ENCODE measurements at regions not wholly inside any gene's neighbourhood (a gene's known extent, or its start where the extent isn't known, plus 50 kb on each side); places are given as distances from the start of the nearest gene placed in this dataset.

DNA sequence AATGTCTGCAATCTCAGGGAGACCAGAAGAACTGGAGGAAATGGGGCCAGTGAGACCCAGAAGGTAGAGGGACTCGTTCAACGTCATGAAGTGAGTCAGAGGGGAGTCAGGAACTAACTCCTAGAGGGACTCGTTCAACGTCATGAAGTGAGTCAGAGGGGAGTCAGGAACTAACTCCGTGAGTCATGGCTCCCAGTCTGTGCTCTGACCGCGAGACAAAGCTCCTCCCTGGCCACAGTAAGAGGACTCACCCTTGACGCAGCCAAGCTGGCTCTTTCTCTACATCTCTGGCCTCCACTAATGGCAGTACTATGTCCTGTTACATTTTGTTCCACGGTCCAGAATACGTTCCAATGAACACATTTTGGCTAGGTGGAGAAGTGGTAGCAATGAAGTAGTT is 902.5 kb downstream of the KCNJ2 start (continued):
- TF ChIP-seq, protein P1, sequence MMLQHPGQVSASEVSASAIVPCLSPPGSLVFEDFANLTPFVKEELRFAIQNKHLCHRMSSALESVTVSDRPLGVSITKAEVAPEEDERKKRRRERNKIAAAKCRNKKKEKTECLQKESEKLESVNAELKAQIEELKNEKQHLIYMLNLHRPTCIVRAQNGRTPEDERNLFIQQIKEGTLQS (CRISPR knock-in tag; conservative IDR thresholded peaks at IDR 0.05) = no peak
- TF ChIP-seq, protein P2, sequence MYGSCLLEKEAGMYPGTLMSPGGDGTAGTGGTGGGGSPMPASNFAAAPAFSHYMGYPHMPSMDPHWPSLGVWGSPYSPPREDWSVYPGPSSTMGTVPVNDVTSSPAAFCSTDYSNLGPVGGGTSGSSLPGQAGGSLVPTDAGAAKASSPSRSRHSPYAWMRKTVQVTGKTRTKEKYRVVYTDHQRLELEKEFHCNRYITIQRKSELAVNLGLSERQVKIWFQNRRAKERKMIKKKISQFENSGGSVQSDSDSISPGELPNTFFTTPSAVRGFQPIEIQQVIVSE (CRISPR knock-in tag; IDR thresholded peaks at IDR 0.05; ENCODE audit: borderline replicate concordance) = no peak
- TF ChIP-seq, protein P3, sequence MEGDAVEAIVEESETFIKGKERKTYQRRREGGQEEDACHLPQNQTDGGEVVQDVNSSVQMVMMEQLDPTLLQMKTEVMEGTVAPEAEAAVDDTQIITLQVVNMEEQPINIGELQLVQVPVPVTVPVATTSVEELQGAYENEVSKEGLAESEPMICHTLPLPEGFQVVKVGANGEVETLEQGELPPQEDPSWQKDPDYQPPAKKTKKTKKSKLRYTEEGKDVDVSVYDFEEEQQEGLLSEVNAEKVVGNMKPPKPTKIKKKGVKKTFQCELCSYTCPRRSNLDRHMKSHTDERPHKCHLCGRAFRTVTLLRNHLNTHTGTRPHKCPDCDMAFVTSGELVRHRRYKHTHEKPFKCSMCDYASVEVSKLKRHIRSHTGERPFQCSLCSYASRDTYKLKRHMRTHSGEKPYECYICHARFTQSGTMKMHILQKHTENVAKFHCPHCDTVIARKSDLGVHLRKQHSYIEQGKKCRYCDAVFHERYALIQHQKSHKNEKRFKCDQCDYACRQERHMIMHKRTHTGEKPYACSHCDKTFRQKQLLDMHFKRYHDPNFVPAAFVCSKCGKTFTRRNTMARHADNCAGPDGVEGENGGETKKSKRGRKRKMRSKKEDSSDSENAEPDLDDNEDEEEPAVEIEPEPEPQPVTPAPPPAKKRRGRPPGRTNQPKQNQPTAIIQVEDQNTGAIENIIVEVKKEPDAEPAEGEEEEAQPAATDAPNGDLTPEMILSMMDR (IDR thresholded peaks at IDR 0.05) = no peak
- TF ChIP-seq ZBTB21 (CRISPR knock-in tag; IDR thresholded peaks at IDR 0.05; ENCODE audit: borderline replicate concordance) = no peak
- TF ChIP-seq ESRRA (CRISPR knock-in tag; IDR thresholded peaks at IDR 0.05; ENCODE audit: borderline replicate concordance) = no peak
- TF ChIP-seq, protein P4, sequence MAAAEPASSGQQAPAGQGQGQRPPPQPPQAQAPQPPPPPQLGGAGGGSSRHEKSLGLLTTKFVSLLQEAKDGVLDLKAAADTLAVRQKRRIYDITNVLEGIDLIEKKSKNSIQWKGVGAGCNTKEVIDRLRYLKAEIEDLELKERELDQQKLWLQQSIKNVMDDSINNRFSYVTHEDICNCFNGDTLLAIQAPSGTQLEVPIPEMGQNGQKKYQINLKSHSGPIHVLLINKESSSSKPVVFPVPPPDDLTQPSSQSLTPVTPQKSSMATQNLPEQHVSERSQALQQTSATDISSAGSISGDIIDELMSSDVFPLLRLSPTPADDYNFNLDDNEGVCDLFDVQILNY (CRISPR knock-in tag; IDR thresholded peaks at IDR 0.05) = no peak
- no peak for TF ChIP-seq OVOL2 (CRISPR knock-in tag; IDR thresholded peaks at IDR 0.05; ENCODE audit: borderline replicate concordance)
- TF ChIP-seq, protein P5, sequence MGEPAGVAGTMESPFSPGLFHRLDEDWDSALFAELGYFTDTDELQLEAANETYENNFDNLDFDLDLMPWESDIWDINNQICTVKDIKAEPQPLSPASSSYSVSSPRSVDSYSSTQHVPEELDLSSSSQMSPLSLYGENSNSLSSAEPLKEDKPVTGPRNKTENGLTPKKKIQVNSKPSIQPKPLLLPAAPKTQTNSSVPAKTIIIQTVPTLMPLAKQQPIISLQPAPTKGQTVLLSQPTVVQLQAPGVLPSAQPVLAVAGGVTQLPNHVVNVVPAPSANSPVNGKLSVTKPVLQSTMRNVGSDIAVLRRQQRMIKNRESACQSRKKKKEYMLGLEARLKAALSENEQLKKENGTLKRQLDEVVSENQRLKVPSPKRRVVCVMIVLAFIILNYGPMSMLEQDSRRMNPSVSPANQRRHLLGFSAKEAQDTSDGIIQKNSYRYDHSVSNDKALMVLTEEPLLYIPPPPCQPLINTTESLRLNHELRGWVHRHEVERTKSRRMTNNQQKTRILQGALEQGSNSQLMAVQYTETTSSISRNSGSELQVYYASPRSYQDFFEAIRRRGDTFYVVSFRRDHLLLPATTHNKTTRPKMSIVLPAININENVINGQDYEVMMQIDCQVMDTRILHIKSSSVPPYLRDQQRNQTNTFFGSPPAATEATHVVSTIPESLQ (CRISPR knock-in tag; IDR thresholded peaks at IDR 0.05) = no peak
- TF ChIP-seq, protein P6, sequence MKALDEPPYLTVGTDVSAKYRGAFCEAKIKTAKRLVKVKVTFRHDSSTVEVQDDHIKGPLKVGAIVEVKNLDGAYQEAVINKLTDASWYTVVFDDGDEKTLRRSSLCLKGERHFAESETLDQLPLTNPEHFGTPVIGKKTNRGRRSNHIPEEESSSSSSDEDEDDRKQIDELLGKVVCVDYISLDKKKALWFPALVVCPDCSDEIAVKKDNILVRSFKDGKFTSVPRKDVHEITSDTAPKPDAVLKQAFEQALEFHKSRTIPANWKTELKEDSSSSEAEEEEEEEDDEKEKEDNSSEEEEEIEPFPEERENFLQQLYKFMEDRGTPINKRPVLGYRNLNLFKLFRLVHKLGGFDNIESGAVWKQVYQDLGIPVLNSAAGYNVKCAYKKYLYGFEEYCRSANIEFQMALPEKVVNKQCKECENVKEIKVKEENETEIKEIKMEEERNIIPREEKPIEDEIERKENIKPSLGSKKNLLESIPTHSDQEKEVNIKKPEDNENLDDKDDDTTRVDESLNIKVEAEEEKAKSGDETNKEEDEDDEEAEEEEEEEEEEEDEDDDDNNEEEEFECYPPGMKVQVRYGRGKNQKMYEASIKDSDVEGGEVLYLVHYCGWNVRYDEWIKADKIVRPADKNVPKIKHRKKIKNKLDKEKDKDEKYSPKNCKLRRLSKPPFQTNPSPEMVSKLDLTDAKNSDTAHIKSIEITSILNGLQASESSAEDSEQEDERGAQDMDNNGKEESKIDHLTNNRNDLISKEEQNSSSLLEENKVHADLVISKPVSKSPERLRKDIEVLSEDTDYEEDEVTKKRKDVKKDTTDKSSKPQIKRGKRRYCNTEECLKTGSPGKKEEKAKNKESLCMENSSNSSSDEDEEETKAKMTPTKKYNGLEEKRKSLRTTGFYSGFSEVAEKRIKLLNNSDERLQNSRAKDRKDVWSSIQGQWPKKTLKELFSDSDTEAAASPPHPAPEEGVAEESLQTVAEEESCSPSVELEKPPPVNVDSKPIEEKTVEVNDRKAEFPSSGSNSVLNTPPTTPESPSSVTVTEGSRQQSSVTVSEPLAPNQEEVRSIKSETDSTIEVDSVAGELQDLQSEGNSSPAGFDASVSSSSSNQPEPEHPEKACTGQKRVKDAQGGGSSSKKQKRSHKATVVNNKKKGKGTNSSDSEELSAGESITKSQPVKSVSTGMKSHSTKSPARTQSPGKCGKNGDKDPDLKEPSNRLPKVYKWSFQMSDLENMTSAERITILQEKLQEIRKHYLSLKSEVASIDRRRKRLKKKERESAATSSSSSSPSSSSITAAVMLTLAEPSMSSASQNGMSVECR (CRISPR knock-in tag; IDR thresholded peaks at IDR 0.05; ENCODE audit: borderline replicate concordance) = no peak
- no peak for TF ChIP-seq ZNF219 (CRISPR knock-in tag; IDR thresholded peaks at IDR 0.05; ENCODE audit: borderline replicate concordance)
- no peak for TF ChIP-seq GRHL2 (CRISPR knock-in tag; IDR thresholded peaks at IDR 0.05; ENCODE audit: insufficient replicate concordance, severe bottlenecking)
- TF ChIP-seq, protein P7, sequence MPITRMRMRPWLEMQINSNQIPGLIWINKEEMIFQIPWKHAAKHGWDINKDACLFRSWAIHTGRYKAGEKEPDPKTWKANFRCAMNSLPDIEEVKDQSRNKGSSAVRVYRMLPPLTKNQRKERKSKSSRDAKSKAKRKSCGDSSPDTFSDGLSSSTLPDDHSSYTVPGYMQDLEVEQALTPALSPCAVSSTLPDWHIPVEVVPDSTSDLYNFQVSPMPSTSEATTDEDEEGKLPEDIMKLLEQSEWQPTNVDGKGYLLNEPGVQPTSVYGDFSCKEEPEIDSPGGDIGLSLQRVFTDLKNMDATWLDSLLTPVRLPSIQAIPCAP (CRISPR knock-in tag; IDR thresholded peaks at IDR 0.05) = no peak
- TF ChIP-seq EMX1 (CRISPR knock-in tag; IDR thresholded peaks at IDR 0.05) = no peak

DNA sequence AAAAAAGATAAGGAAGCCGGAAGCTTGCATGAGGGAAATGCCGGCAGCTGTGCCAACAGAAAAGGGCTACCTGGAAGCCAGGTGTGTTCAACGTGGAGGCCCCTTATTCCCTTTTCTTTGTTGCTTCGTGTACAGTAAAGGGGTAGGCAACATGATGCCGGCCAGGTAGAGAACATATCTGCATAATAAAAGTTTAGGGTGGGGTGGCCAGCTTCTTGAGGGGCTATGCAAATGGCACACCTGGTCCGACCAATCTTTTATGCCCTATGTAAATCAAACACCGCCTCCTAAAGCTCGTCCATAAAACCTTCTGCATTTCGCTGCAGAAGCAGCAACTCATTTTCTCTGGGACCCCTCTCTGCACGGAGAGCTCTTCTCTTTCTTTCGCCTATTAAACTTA is 911.6 kb downstream of the KCNJ2 start:
- ChIA-PET CTCF (interaction anchor here (0.8 to 1.4 kb wide), 5 partner anchors 109 to 443 kb away, joined by 3 to 10 read pairs (median 4); no protein-coding TSS in a partner anchor), POLR2A (interaction anchor here (0.6 to 0.7 kb wide), 2 partner anchors 529 to 1067 kb away, joined by 3 to 4 read pairs; no protein-coding TSS in a partner anchor)
- Mint-ChIP-seq H3K4me1 (peaks cover 47% of the 10 kb centered on the region), H3K27me3 (ENCODE audit: low read depth) (peaks cover 3% of the 10 kb centered on the region; the same call in 1 of the 2 replicates), H3K4me3 (peak overlapping the region; percentile 66), H3K36me3 (no peaks in the 10 kb centered on the region), H3K27ac (peak overlapping the region; percentile 73), H3K9me3 (no peaks in the 10 kb centered on the region)
- DNase-seq (ENCODE audit: low spot score) = peak; percentile 17
- peak; percentile 84 for ATAC-seq
- no peak for TF ChIP-seq ZNF317 (CRISPR knock-in tag; IDR thresholded peaks at IDR 0.05; ENCODE audit: borderline replicate concordance, low read depth)
- TF ChIP-seq, protein P6 (CRISPR knock-in tag; IDR thresholded peaks at IDR 0.05; ENCODE audit: borderline replicate concordance) = no peak
- TF ChIP-seq, protein P8, sequence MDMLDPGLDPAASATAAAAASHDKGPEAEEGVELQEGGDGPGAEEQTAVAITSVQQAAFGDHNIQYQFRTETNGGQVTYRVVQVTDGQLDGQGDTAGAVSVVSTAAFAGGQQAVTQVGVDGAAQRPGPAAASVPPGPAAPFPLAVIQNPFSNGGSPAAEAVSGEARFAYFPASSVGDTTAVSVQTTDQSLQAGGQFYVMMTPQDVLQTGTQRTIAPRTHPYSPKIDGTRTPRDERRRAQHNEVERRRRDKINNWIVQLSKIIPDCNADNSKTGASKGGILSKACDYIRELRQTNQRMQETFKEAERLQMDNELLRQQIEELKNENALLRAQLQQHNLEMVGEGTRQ (CRISPR knock-in tag; IDR thresholded peaks at IDR 0.05) = no peak
- no peak for TF ChIP-seq RORB (CRISPR knock-in tag; IDR thresholded peaks at IDR 0.05)
- TF ChIP-seq ZNF416 (CRISPR knock-in tag; IDR thresholded peaks at IDR 0.05) = no peak
- TF ChIP-seq, protein P9, sequence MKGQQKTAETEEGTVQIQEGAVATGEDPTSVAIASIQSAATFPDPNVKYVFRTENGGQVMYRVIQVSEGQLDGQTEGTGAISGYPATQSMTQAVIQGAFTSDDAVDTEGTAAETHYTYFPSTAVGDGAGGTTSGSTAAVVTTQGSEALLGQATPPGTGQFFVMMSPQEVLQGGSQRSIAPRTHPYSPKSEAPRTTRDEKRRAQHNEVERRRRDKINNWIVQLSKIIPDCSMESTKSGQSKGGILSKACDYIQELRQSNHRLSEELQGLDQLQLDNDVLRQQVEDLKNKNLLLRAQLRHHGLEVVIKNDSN (CRISPR knock-in tag; IDR thresholded peaks at IDR 0.05) = no peak
